GM23248 (cell line): ENCODE measurements at regions not wholly inside any gene's neighbourhood (a gene's known extent, or its start where the extent isn't known, plus 50 kb on each side); places are given as distances from the start of the nearest gene placed in this dataset.

ENCODE experiments used
- DNase-seq: peaks from one replicate; pipeline ENCODE4 v3.0.0-alpha.2; 2015
- H2AFZ ChIP-seq: fragments of 200-600 bp; sonication (generic); 2 replicates; pipeline ENCODE4 v1.6.1; 2016; ENCODE audit warnings: antibody characterized with exemption
- H3F3A ChIP-seq: fragments of 200-600 bp; sonication (generic); 2 replicates; pipeline ENCODE4 v1.6.1; 2016; ENCODE audit warnings: mild to moderate bottlenecking, antibody characterized with exemption, mixed run types; ENCODE audit not compliant: insufficient read depth
- H3K27ac ChIP-seq: fragments of 200-600 bp; sonication (generic); 2 replicates; pipeline ENCODE4 v1.5.1; 2016; ENCODE audit warnings: mild to moderate bottlenecking
- H3K27me3 ChIP-seq: fragments of 200-600 bp; sonication (generic); replicated peaks from 2 replicates; pipeline ENCODE4 v1.6.1; 2016; ENCODE audit warnings: mild to moderate bottlenecking; ENCODE audit not compliant: insufficient read depth
- H3K36me3 ChIP-seq: fragments of 200-600 bp; sonication (generic); 2 replicates; pipeline ENCODE4 v1.6.1; 2016; ENCODE audit warnings: low read depth, mild to moderate bottlenecking
- H3K4me1 ChIP-seq: fragments of 200-600 bp; sonication (generic); 2 replicates; pipeline ENCODE4 v1.6.1; 2016; ENCODE audit warnings: mild to moderate bottlenecking; ENCODE audit not compliant: insufficient read depth
- H3K4me2 ChIP-seq: fragments of 200-600 bp; sonication (generic); one replicate; pipeline ENCODE4 v1.6.1; 2016; ENCODE audit warnings: mild to moderate bottlenecking; ENCODE audit not compliant: unreplicated experiment
- H3K4me3 ChIP-seq: fragments of 200-600 bp; sonication (generic); 2 replicates; pipeline ENCODE4 v1.5.1; 2016; ENCODE audit warnings: mild to moderate bottlenecking
- H3K79me2 ChIP-seq: fragments of 200-600 bp; sonication (generic); 2 replicates; pipeline ENCODE4 v1.6.1; 2016; ENCODE audit warnings: mild to moderate bottlenecking; ENCODE audit not compliant: insufficient read depth
- H3K9ac ChIP-seq: fragments of 200-600 bp; sonication (generic); 2 replicates; pipeline ENCODE4 v1.6.1; 2016; ENCODE audit warnings: mild to moderate bottlenecking
- H3K9me2 ChIP-seq: fragments of 200-600 bp; sonication (generic); 2 replicates; pipeline ENCODE4 v1.6.1; 2016; ENCODE audit warnings: mixed run types, mild to moderate bottlenecking, moderate library complexity; ENCODE audit not compliant: insufficient read depth
- H3K9me3 ChIP-seq: fragments of 200-600 bp; sonication (generic); one replicate; pipeline ENCODE4 v1.6.1; 2017; ENCODE audit warnings: low read depth
- H4K20me1 ChIP-seq: fragments of 200-600 bp; sonication (generic); 2 replicates; pipeline ENCODE4 v1.6.0; 2016; ENCODE audit not compliant: insufficient read depth
- EZH2 ChIP-seq: fragments of 200-600 bp; sonication (generic); IDR thresholded peaks from 2 replicates; pipeline ENCODE4 v1.6.1; 2018; ENCODE audit warnings: antibody characterized with exemption, mild to moderate bottlenecking; ENCODE audit not compliant: insufficient read depth, poor library complexity, severe bottlenecking
- EZH2phosphoT487 ChIP-seq: fragments of 200-600 bp; sonication (generic); IDR thresholded peaks from 2 replicates; pipeline ENCODE4 v1.6.1; 2018; ENCODE audit warnings: antibody characterized with exemption, moderate library complexity, mild to moderate bottlenecking, low read depth; ENCODE audit not compliant: insufficient read depth
- WGBS, 2 experiments: methylation state at CpG; one replicate each; pipeline ENCODE4 v1.1.6; 2015 to 2017; ENCODE audit warnings: low lambda C conversion rate in 2 of 2, low coverage in 1 of 2; ENCODE audit errors: missing lambda C conversion rate in 2 of 2; 5-methylcytosine and 5-hydroxymethylcytosine counted together
- in situ Hi-C: fragments of 300-500 bp; cut with MboI; formaldehyde crosslinking; loops from 2 replicates; pipeline ENCODE4 v1.15.0; 2020

DNA sequence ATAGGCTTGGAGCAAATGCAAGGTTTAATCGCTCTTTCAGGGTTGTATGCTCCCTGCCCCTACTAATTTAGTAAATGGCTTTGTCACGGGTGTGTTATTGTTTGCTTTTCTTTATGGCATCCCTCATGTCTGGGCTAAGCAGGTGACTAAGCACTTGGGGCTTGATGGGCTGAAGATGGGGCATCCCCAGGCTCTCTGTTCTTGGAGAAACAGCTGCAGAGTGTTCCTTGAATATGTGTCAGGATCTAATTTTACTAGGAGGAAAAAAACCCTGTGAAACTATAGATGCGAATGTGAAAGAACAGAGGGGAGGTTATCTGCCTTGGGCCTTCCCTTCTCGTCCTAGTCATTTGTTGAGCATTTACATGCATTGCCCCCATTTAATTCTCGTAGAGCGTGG is 94.7 kb upstream of the TAF1B start:
- Histone ChIP-seq H3F3A (peaks cover 3% of the 10 kb centered on the region; the same call in 1 of the 2 replicates), H3K4me3 (no peak overlapping the region), H2AFZ (no peak overlapping the region), H3K27me3 (no peaks in the 10 kb centered on the region), H3K4me2 (no peak overlapping the region), H3K9me2 (no peaks in the 10 kb centered on the region), H3K4me1 (peaks cover 17% of the 10 kb centered on the region), H3K79me2 (no peaks in the 10 kb centered on the region), H3K9ac (no peak overlapping the region), H3K27ac (no peak overlapping the region), H3K9me3 (no peaks in the 10 kb centered on the region), H3K36me3 (no peaks in the 10 kb centered on the region), H4K20me1 (no peaks in the 10 kb centered on the region)
- DNase-seq, result no peak
- in situ Hi-C loops, result no loop called here
- TF ChIP-seq EZH2phosphoT487, result no peak
- TF ChIP-seq EZH2, result no peak
- WGBS, 2 experiments, result 74 to 75% methylated on average over 6 of the region's 6 CpGs

GRCh38 chr2:9749546-9750223 is 93.6 kb upstream of the TAF1B start:
- no peaks in the 10 kb centered on the region for H3K36me3 ChIP-seq
- no peak overlapping the region for H3K4me3 ChIP-seq
- H3K9ac ChIP-seq, result no peak overlapping the region
- H4K20me1 ChIP-seq, result no peaks in the 10 kb centered on the region
- in situ Hi-C loops, result no loop called here
- H3K9me3 ChIP-seq, result no peaks in the 10 kb centered on the region
- H3K4me1 ChIP-seq, result peaks cover 25% of the 10 kb centered on the region
- WGBS, 2 experiments, result 85 to 86% methylated on average over 9 of the region's 9 CpGs
- H3K79me2 ChIP-seq, result no peaks in the 10 kb centered on the region
- H3K4me2 ChIP-seq, result no peak overlapping the region
- H3K27ac ChIP-seq, result no peak overlapping the region
- no peaks in the 10 kb centered on the region for H3K9me2 ChIP-seq
- H3F3A ChIP-seq, result peaks cover 3% of the 10 kb centered on the region; the same call in 1 of the 2 replicates
- H2AFZ ChIP-seq, result no peak overlapping the region
- H3K27me3 ChIP-seq, result no peaks in the 10 kb centered on the region
- TF ChIP-seq EZH2phosphoT487 (no peak), EZH2 (no peak)
- DNase-seq, result no peak

DNA sequence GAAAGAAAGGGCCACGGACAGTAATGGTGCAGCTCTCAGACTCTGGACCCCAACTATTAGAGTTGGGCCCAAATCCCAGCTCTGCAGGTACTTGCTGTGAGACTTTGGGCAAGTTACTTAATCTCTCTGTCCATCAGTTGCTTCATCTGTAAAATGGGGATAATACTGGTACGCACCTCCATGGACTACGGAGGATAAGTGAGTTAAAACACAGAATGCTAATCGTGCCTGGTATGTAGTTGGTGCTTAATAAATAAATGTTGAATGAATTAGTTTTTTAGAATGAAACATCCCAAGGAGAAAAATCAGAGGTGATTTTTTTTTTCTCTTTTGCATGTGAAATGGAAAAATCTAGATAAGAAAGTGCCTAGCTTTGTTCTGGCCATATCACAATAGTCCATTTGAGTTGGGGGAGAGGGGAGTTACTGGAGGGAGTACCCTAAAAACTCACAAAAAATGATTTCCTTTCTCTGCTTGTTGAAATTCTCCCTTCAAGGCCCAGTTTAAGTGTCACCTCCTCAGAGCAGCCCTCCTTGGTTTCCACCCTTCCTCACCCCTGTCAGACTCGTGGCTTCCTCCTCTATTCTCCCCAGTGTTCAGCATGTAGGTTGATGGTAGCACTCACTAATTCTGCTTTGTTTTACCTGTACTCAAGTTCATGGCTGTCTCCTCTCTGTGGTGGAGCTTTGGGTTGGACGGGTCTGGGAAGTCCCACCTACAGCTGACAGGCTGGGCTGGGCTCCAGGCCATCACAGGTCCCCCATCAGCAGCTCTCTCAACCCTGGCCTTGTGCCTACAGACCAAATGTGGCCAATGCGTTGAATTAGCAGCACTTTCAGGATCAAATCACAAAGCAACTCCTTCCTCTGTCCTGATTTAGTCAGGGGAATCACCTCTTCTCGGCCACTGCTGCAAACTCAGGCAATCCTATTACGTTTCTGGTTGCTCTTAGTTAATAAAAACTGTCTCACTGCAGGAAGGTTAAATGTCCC is 92.8 kb upstream of the TAF1B start:
- H2AFZ ChIP-seq, result no peak overlapping the region
- no peak overlapping the region for H3K9ac ChIP-seq
- in situ Hi-C loops, result no loop called here
- no peaks in the 10 kb centered on the region for H3K27me3 ChIP-seq
- no peak overlapping the region for H3K4me3 ChIP-seq
- TF ChIP-seq EZH2phosphoT487, result no peak
- TF ChIP-seq EZH2, result no peak
- 86 to 90% methylated on average over 9 of the region's 9 CpGs for WGBS, 2 experiments
- no peaks in the 10 kb centered on the region for H3K36me3 ChIP-seq
- no peak overlapping the region for H3K27ac ChIP-seq
- no peak for DNase-seq
- peaks cover 3% of the 10 kb centered on the region; the same call in 1 of the 2 replicates for H3F3A ChIP-seq
- H3K9me2 ChIP-seq, result no peaks in the 10 kb centered on the region
- peaks cover 19% of the 10 kb centered on the region for H3K4me1 ChIP-seq
- no peaks in the 10 kb centered on the region for H3K79me2 ChIP-seq
- no peaks in the 10 kb centered on the region for H3K9me3 ChIP-seq
- no peak overlapping the region for H3K4me2 ChIP-seq
- no peaks in the 10 kb centered on the region for H4K20me1 ChIP-seq

- no peaks in the 10 kb centered on the region for H3K27me3 ChIP-seq
- H3K4me2 ChIP-seq, result no peak overlapping the region
- DNase-seq, result no peak
- H3K79me2 ChIP-seq, result no peaks in the 10 kb centered on the region
- H3K36me3 ChIP-seq, result no peaks in the 10 kb centered on the region
- peak overlapping the region; percentile 92; the same call in 1 of the 2 replicates for H3K9ac ChIP-seq
- H4K20me1 ChIP-seq, result no peaks in the 10 kb centered on the region
- TF ChIP-seq EZH2phosphoT487, result no peak
- TF ChIP-seq EZH2, result no peak
- H3K9me2 ChIP-seq, result no peaks in the 10 kb centered on the region
- peak overlapping the region; percentile 98 for H3K27ac ChIP-seq
- H3K9me3 ChIP-seq, result no peaks in the 10 kb centered on the region
- peaks cover 3% of the 10 kb centered on the region; the same call in 1 of the 2 replicates for H3F3A ChIP-seq
- no peak overlapping the region for H3K4me3 ChIP-seq
- 97 to 100% methylated on average over 10 to 11 of the region's 11 CpGs for WGBS, 2 experiments
- peaks cover 19% of the 10 kb centered on the region for H3K4me1 ChIP-seq
- in situ Hi-C loops, result no loop called here
- no peak overlapping the region for H2AFZ ChIP-seq
Measured at GRCh38 chr2:9751831-9752230, 91.4 kb upstream of the TAF1B start.
